ENCODE measurements at regions not wholly inside any gene's neighbourhood (a gene's known extent, or its start where the extent isn't known, plus 50 kb on each side); places are given as distances from the start of the nearest gene placed in this dataset.
"Not testable (repeated sequence)": the region's sequence is repeated elsewhere in the genome, so short reads cannot be mapped to it uniquely, and the experiment has no call there.

GRCh38 chr15:92829875-92830274, 70.2 kb upstream of the CHD2 start:
- no peak for DNase-seq

DNA sequence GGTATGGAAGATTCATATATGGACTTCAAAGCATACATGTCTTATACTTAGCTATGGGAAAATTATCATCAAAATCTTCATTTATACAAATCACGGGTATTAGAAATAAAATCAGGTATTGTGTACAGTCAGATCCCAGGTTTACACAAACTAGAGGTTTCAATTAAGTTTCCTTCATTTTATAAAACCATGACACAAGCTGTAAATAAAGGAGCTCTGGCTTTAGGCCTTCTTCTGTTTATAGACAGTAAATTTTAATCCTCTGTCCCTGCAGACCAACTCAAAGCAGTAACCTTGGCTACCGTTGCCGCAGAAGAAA, 68.8 kb upstream of the CHD2 start:
- DNase-seq: no peak

GRCh38 chr15:92831655-92832328, 68.3 kb upstream of the CHD2 start:
- peak; percentile 87 to 95 for DNase-seq

- no peak for DNase-seq
These were observed 67.1 kb upstream of the CHD2 start for GRCh38 chr15:92833106-92833433.

DNA sequence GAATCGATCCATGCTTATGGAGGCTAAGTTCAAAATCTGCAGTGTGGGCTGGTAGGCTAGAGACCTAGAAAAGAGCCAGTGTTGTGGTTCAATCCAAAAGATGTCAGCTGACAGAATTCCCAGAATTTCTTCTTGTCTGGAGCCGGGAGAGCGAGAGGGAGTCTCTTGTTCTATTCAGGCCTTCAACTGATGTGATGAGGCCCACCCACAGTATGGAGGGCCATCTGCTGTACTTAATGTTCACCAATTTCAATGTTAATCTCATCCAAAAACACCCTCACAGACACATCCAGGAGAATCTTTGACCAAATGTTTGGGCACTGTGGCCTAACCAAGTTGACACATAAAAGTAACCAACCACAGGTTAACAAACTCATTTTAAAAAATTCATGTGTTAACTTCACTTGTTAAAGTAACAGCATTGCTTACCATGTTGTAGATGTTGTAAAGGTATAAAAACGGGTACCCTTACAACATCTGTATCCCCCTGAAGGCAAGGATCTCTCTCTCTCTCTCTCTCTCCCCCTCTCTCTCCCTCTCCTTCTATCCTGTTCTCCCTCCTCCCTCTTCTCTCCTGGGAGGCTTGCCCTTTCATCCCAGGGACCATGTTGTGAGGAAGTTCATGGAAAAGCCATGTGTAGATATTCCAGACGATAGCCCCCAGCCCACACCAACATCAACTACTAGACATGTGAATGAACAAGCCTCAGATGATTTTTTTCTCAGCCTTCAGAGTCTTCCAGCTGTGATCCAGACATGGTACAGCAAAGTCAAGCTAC, 66.4 kb upstream of the CHD2 start:
- DNase-seq: no peak

DNA sequence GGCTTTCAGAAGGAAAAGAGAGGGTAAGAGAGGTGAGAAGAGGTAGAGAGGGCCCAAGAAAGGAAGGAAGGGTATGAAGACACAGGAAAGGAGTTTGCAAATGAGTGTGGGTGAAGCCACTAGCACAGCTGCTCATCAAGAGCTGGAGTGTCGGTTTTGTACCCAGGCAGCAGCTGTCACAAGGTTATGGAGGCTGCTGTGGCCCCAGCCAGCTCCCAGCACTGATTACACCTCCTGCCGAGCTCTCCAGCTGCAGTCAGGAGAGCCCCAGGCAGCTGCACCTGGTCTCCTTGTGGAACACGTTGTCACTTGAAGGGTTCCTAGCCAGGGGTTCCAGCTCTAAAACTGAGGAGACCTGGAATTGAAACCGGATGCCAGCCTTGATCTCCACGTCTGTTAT, 60.4 kb upstream of the CHD2 start:
- no peak for DNase-seq

GRCh38 chr15:92840149-92840548, 60.0 kb upstream of the CHD2 start:
- DNase-seq: no peak

- no peak for DNase-seq
These were observed 56.8 kb upstream of the CHD2 start for GRCh38 chr15:92843326-92843725.

DNA sequence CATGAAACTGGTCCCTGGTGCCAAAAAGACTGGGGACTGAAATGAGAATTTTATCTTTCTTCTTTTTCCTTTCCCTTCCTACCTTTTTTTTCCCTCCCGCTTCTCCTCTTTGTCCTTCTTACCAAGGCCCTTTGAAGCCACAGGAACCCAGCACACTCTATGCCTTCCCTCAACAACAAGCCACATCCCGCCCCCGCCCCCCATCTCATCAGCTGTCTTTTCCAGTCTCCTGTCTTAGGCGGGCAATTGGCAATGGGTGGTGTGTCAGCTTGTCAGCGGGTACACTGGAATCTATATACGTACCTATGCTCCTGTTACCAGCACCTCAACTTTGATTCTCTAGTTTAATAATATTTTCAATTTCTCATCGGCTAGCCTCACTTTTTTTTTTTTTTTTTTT, 56.3 kb upstream of the CHD2 start:
- DNase-seq: no peak

DNA sequence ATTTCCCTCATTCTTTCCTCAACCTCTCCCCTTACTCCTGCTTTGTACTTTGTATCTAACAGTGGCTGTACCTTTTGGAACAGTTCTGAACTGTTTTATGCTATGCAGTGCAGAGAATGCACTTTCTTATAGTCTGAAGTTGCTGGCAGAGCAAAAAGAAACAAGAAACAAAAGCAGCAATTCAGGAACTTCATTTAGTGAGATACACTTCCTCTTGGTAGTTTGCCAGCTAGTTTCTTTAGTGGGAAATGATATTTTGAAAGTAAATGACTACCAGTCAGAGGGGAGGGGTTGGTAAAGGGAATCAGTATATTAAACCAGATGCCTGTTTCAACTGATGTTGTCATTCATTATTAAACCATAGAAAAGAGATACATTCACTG, 55.0 kb upstream of the CHD2 start:
- no peak for DNase-seq

GRCh38 chr15:92846741-92847140, 53.4 kb upstream of the CHD2 start:
- DNase-seq: no peak

DNA sequence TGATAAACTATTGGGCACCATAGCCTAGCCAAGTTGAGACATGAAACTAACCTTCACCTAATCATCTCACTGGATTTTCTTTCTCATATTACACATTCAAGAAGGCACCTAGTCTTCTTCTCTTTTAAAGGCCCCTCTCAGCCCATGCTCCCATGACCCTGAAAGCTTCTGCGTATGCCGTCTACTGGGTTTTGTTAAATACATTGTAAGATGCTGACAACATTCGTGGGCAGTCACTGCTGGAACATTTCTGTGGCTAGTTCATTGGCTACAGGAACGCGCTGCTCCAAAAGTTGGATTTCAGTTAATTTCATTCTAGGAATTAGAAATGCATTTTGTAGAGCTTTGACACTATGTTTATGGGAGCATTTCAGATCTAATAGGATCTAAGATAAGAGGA, 52.3 kb upstream of the CHD2 start:
- DNase-seq: no peak

GRCh38 chr15:92848464-92848851, 51.7 kb upstream of the CHD2 start:
- no peak for DNase-seq

DNA sequence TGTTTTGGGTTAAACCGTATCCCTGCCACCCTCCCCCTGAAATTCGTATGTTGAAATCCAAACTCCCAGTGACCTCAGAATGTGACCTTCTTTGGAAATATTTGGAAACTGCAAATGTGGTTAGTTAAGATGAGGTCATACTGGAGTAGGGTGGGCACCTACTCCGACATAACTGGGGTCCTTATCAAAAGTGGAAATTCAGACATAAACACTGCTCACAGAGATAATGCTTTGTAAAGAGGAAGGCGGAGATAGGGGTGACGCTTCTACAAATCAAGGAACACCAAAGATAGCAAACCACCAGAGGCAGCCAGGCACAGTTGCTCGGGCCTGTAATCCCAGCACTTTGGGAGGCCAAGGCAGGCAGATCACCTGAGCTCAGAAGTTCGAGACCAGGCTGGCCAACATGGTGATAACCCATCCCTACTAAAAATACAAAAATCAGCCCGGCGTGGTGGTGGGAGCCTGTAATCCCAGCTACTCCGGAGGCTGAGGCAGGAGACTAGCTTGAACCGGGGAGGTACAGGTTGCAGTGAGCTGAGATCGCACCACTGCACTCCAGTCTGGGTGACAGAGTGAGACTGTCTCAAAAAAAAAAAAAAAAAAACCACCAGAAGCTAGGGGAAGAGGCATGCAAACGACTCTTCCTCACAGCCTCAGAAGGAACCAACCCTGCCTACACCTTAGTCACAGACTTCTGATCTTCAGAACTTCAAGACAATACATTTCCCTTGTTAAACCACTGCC, 51.1 kb upstream of the CHD2 start:
- no peak for DNase-seq

DNA sequence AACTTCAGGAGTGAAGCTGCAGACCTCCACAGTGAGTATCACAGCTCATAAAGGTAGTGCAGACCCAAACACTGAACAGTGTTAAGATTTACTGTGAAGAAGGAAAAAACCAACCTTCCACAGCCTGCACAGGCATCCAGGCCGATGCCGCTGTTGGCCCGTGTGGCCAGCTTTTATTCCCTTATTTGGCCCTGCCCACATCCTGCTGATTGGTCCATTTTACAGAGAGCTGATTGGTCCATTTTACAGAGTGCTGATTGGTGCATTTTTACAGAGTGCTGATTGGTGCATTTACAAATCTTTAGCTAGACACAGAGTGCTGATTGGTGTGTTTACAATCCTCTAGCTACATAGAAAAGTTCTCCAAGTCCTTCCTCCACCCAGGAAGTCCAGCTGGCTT, 49.9 kb upstream of the CHD2 start:
- DNase-seq: not testable (repeated sequence)

Measured in NCI-H446 (cell line).